ENCODE measurements at regions not wholly inside any gene's neighbourhood (a gene's known extent, or its start where the extent isn't known, plus 50 kb on each side); places are given as distances from the start of the nearest gene placed in this dataset.
"Not testable (repeated sequence)": the region's sequence is repeated elsewhere in the genome, so short reads cannot be mapped to it uniquely, and the experiment has no call there.

DNA sequence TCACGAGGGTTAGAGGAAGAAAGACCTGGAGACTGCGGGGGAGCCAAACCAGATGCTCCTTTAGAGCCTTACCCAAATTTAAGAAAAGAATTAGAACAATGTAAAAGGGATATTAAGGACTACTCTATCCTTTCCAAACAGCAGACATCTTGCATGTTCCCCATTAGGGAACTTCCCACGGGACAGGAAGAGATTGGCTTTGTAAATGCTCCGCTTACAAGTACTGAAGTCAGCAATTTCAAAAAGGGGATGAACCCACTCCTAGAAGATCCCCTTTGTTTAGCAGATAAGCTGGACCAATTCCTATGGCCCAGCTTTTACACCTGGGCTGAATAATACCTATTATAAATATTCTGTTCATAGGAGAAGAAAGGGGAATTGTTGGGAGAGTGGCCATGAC is 74.2 kb downstream of the APOBEC1 start:
- DNase-seq (ENCODE audit: low spot score): no peak
- no peaks in the 10 kb centered on the region for H3K36me3 ChIP-seq
- no peaks in the 10 kb centered on the region for H3K9me3 ChIP-seq
- H3K27ac ChIP-seq: no peak overlapping the region
- TF ChIP-seq, protein P1, sequence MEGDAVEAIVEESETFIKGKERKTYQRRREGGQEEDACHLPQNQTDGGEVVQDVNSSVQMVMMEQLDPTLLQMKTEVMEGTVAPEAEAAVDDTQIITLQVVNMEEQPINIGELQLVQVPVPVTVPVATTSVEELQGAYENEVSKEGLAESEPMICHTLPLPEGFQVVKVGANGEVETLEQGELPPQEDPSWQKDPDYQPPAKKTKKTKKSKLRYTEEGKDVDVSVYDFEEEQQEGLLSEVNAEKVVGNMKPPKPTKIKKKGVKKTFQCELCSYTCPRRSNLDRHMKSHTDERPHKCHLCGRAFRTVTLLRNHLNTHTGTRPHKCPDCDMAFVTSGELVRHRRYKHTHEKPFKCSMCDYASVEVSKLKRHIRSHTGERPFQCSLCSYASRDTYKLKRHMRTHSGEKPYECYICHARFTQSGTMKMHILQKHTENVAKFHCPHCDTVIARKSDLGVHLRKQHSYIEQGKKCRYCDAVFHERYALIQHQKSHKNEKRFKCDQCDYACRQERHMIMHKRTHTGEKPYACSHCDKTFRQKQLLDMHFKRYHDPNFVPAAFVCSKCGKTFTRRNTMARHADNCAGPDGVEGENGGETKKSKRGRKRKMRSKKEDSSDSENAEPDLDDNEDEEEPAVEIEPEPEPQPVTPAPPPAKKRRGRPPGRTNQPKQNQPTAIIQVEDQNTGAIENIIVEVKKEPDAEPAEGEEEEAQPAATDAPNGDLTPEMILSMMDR (IDR thresholded peaks at IDR 0.05): no peak
- no peak overlapping the region for H3K4me3 ChIP-seq
- H3K27me3 ChIP-seq (replicated peaks; ENCODE audit: insufficient read depth): no peaks in the 10 kb centered on the region
- no peak for ATAC-seq (ENCODE audit: insufficient number of reproducible peaks, low FRiP score, low read depth)
- no peaks in the 10 kb centered on the region for H3K4me1 ChIP-seq (ENCODE audit: control insufficient read depth in 1 of 2, low read depth in 2 of 2)

DNA sequence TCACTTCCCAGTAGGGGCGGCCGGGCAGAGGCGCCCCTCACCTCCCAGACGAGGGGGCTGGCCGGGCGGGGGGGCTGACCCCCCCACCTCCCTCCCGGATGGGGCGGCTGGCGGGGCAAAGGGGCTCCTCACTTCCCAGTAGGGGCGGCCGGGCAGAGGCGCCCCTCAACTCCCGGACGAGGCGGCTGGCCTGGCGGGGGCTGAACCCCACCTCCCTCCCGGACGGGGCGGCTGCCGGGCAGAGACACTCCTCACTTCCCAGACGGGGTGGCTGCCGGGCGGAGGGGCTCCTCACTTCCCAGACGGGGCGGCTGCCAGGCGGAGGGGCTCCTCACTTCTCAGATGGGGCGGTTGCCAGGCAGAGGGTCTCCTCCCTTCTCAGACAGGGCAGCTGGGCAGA is 75.6 kb downstream of the APOBEC1 start:
- not testable (repeated sequence) for H3K4me3 ChIP-seq; H3K36me3 ChIP-seq; ATAC-seq (ENCODE audit: insufficient number of reproducible peaks, low FRiP score, low read depth); H3K9me3 ChIP-seq; H3K27me3 ChIP-seq (replicated peaks; ENCODE audit: insufficient read depth); H3K4me1 ChIP-seq (ENCODE audit: control insufficient read depth in 1 of 2, low read depth in 2 of 2); H3K27ac ChIP-seq; DNase-seq (ENCODE audit: low spot score)

DNA sequence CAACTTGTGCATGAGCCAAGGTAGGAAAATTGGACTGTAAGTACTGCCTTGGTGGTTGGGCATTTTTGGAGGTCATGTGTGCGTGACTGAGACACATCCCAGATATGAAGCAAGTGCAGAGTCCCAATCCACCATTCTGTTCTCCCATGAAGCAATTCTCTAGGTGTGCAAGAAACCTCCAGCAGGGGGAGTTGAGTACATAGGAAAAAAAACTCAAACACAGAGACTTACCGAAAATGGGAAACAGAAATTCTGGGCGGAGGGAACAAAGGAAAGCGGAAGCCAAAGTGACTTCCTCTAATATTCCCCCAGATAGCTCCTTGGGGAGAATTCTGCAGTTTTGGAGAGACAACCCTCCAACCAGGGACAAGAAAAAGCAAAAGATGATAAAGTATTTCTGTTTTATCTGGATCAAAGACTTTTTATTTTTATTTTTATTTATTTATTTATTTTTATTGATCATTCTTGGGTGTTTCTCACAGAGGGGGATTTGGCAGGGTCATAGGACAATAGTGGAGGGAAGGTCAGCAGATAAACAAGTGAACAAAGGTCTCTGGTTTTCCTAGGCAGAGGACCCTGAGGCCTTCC is 76.9 kb downstream of the APOBEC1 start:
- peak; percentile 8 for DNase-seq (ENCODE audit: low spot score)
- not testable (repeated sequence) for H3K27ac ChIP-seq; H3K4me1 ChIP-seq (ENCODE audit: control insufficient read depth in 1 of 2, low read depth in 2 of 2); H3K9me3 ChIP-seq; H3K4me3 ChIP-seq; ATAC-seq (ENCODE audit: insufficient number of reproducible peaks, low FRiP score, low read depth); H3K27me3 ChIP-seq (replicated peaks; ENCODE audit: insufficient read depth); H3K36me3 ChIP-seq
- TF ChIP-seq, protein P1 (IDR thresholded peaks at IDR 0.05): peak; percentile 24

DNA sequence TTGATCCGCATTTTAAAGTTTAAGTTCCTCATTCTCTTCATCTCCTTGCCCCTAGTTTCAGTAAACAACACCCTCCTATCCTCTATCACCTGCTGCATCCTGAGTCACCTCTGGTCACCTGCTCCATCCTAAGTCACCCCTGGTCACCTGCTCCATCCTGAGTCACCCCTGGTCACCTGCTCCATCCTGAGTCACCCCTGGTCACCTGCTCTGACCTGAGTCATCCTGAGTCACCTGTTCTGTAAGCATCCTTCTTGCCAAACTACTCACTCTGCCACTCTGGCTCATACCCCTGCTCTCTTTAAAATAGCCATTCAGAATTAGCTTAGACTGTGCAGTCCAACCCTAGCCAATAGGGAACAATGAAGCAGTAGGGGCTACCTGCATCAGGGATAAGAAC is 80.6 kb upstream of the CD163 start:
- H3K27me3 ChIP-seq (replicated peaks; ENCODE audit: insufficient read depth); H3K27ac ChIP-seq; ATAC-seq (ENCODE audit: insufficient number of reproducible peaks, low FRiP score, low read depth); H3K9me3 ChIP-seq; H3K4me1 ChIP-seq (ENCODE audit: control insufficient read depth in 1 of 2, low read depth in 2 of 2); H3K36me3 ChIP-seq; H3K4me3 ChIP-seq; DNase-seq (ENCODE audit: low spot score): not testable (repeated sequence)

DNA sequence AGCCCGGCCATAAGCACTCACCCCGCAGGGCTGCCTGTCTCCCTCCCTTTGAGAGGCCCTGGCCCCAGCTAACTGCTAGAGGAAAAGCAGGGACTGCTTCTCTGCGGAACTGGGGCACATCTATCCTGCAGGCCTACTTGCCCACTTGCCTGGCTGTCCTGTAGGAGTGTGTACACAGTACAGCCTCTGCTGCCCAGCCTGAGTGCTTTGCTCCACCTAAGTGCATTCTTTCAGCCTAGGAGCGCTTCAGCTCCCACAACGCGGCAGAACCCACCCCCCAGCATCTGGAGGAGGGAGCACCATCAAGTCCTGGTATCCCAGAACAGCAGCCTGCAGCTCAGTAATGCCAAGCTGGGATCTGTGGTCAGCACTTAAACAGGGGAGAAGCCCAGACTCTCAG is 79.9 kb upstream of the CD163 start:
- no peak overlapping the region for H3K4me3 ChIP-seq
- no peak for ATAC-seq (ENCODE audit: insufficient number of reproducible peaks, low FRiP score, low read depth)
- no peak for DNase-seq (ENCODE audit: low spot score)
- no peaks in the 10 kb centered on the region for H3K4me1 ChIP-seq (ENCODE audit: control insufficient read depth in 1 of 2, low read depth in 2 of 2)
- H3K36me3 ChIP-seq: no peaks in the 10 kb centered on the region
- TF ChIP-seq, protein P1 (IDR thresholded peaks at IDR 0.05): no peak
- no peaks in the 10 kb centered on the region for H3K9me3 ChIP-seq
- H3K27ac ChIP-seq: no peak overlapping the region
- no peaks in the 10 kb centered on the region for H3K27me3 ChIP-seq (replicated peaks; ENCODE audit: insufficient read depth)

DNA sequence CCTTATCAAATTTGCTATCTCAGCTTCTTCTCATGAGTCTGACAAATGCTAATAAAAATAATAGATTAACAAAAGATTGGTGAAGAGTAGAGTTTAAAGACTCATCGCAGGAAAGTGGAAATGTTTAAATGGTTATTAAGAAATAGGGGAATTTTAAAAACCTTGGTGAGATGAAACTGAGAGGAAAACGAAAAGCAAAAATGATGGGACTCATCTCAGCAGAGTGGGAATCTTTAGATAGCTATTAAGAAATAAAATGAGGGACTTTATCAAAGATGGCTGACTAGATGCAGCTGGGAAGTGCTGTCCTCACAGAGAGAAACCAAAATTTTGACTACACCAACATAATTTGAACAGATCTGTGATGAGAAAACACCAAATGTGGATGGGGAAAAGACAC is 79.2 kb upstream of the CD163 start:
- Histone ChIP-seq H3K27ac (no peak overlapping the region), H3K4me3 (no peak overlapping the region), H3K36me3 (no peaks in the 10 kb centered on the region), H3K4me1 (ENCODE audit: control insufficient read depth in 1 of 2, low read depth in 2 of 2) (no peaks in the 10 kb centered on the region), H3K9me3 (no peaks in the 10 kb centered on the region), H3K27me3 (replicated peaks; ENCODE audit: insufficient read depth) (no peaks in the 10 kb centered on the region)
- TF ChIP-seq, protein P1 (IDR thresholded peaks at IDR 0.05): no peak
- ATAC-seq (ENCODE audit: insufficient number of reproducible peaks, low FRiP score, low read depth): no peak
- no peak for DNase-seq (ENCODE audit: low spot score)
